HepG2 (cell line): ENCODE measurements at regions not wholly inside any gene's neighbourhood (a gene's known extent, or its start where the extent isn't known, plus 50 kb on each side); places are given as distances from the start of the nearest gene placed in this dataset.
A peak's percentile ranks its signal among the peaks of the same experiment; 100 is the strongest.

Source experiments
- ARID5B ChIP-seq: IDR thresholded peaks from 2 replicates; pipeline ENCODE4 v1.4.0; 2020; ENCODE audit warnings: mild to moderate bottlenecking, missing genetic modification reagents
- BRD4 ChIP-seq: sonication (generic); formaldehyde crosslinking; IDR thresholded peaks from 2 replicates; pipeline ENCODE4 v1.4.0; 2020; ENCODE audit warnings: missing genetic modification reagents
- EHMT2 ChIP-seq: fragments of 200-600 bp; sonication (generic); IDR thresholded peaks from 2 replicates; pipeline ENCODE4 v1.7.0; 2017; ENCODE audit warnings: antibody characterized with exemption, low read depth, low read length, borderline replicate concordance
- GABPA ChIP-seq, 2 experiments: IDR thresholded peaks; 2 replicates each; pipeline ENCODE4 v1.6.1; 2011 to 2016; ENCODE audit warnings: low read depth in 2 of 2, low read length in 1 of 2, missing biosample characterization in 1 of 2, missing genetic modification characterization in 1 of 2
- NFYC ChIP-seq: IDR thresholded peaks from 2 replicates; pipeline ENCODE4 v1.6.1; 2016; ENCODE audit warnings: missing genetic modification reagents, missing compliant biosample characterization
- POGZ ChIP-seq: sonication (generic); formaldehyde crosslinking; IDR thresholded peaks from 2 replicates; pipeline ENCODE4 v1.4.0; 2020; ENCODE audit warnings: mild to moderate bottlenecking, missing genetic modification reagents
- YEATS2 ChIP-seq: sonication (generic); formaldehyde crosslinking; IDR thresholded peaks from 2 replicates; pipeline ENCODE4 v1.4.0; 2020; ENCODE audit warnings: missing genetic modification reagents, borderline replicate concordance
- ZMYM4 ChIP-seq: sonication (generic); formaldehyde crosslinking; IDR thresholded peaks from 2 replicates; pipeline ENCODE4 v1.8.1; 2023; ENCODE audit warnings: mild to moderate bottlenecking, missing genetic modification reagents
- ZNF772 ChIP-seq: sonication (generic); formaldehyde crosslinking; IDR thresholded peaks from 2 replicates; pipeline ENCODE4 v1.5.0; 2020; ENCODE audit warnings: mild to moderate bottlenecking, missing genetic modification reagents
- TF ChIP-seq, protein P1 (sequence below): sonication (generic); formaldehyde crosslinking; IDR thresholded peaks from 2 replicates; pipeline ENCODE4 v1.9.0; 2022; ENCODE audit warnings: missing genetic modification reagents, mild to moderate bottlenecking, borderline replicate concordance
- TF ChIP-seq, protein P2 (sequence below): sonication (generic); formaldehyde crosslinking; IDR thresholded peaks from 2 replicates; pipeline ENCODE4 v1.4.0; 2020; ENCODE audit warnings: mild to moderate bottlenecking, missing genetic modification reagents, borderline replicate concordance
- TF ChIP-seq, protein P3 (sequence below): sonication (generic); formaldehyde crosslinking; IDR thresholded peaks from 2 replicates; pipeline ENCODE4 v1.4.0; 2020; ENCODE audit warnings: missing genetic modification reagents, borderline replicate concordance
- TF ChIP-seq, protein P4 (sequence below), 2 experiments: fragments of 450-650 bp in 1 of 2; sonication (generic) in 1 of 2; formaldehyde crosslinking; IDR thresholded peaks; 2 replicates each; pipeline versions ENCODE4 v1.5.0 to v1.8.0; 2020 to 2022; ENCODE audit warnings: mild to moderate bottlenecking in 1 of 2, missing genetic modification reagents in 1 of 2

DNA sequence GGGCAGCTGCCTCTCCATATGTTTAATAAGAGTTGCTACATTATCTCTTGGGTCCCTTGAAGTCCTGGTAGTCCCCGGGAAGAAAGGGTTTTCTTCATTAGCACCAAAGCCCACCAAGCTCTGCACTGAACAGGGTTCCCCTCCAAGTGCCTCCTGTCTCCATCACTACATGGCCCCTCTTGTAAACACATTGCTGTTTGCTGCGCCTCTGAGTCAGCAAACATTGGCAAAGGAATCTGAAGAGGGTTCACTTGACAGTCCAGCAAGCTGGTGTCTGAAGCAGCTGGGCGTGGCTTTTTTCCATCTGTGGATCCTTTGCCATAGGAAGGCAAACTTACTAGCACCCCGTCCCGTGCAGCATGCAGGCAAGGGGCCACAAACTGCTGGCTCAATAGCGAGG, 82.8 kb downstream of the TEX51 start (continued):
- TF ChIP-seq, protein P1, sequence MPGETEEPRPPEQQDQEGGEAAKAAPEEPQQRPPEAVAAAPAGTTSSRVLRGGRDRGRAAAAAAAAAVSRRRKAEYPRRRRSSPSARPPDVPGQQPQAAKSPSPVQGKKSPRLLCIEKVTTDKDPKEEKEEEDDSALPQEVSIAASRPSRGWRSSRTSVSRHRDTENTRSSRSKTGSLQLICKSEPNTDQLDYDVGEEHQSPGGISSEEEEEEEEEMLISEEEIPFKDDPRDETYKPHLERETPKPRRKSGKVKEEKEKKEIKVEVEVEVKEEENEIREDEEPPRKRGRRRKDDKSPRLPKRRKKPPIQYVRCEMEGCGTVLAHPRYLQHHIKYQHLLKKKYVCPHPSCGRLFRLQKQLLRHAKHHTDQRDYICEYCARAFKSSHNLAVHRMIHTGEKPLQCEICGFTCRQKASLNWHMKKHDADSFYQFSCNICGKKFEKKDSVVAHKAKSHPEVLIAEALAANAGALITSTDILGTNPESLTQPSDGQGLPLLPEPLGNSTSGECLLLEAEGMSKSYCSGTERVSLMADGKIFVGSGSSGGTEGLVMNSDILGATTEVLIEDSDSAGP (CRISPR knock-in tag): no peak
- TF ChIP-seq, protein P2, sequence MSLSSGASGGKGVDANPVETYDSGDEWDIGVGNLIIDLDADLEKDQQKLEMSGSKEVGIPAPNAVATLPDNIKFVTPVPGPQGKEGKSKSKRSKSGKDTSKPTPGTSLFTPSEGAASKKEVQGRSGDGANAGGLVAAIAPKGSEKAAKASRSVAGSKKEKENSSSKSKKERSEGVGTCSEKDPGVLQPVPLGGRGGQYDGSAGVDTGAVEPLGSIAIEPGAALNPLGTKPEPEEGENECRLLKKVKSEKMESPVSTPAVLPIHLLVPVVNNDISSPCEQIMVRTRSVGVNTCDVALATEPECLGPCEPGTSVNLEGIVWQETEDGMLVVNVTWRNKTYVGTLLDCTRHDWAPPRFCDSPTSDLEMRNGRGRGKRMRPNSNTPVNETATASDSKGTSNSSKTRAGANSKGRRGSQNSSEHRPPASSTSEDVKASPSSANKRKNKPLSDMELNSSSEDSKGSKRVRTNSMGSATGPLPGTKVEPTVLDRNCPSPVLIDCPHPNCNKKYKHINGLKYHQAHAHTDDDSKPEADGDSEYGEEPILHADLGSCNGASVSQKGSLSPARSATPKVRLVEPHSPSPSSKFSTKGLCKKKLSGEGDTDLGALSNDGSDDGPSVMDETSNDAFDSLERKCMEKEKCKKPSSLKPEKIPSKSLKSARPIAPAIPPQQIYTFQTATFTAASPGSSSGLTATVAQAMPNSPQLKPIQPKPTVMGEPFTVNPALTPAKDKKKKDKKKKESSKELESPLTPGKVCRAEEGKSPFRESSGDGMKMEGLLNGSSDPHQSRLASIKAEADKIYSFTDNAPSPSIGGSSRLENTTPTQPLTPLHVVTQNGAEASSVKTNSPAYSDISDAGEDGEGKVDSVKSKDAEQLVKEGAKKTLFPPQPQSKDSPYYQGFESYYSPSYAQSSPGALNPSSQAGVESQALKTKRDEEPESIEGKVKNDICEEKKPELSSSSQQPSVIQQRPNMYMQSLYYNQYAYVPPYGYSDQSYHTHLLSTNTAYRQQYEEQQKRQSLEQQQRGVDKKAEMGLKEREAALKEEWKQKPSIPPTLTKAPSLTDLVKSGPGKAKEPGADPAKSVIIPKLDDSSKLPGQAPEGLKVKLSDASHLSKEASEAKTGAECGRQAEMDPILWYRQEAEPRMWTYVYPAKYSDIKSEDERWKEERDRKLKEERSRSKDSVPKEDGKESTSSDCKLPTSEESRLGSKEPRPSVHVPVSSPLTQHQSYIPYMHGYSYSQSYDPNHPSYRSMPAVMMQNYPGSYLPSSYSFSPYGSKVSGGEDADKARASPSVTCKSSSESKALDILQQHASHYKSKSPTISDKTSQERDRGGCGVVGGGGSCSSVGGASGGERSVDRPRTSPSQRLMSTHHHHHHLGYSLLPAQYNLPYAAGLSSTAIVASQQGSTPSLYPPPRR: 0 out of 2 replicates have a peak, but pooled peaks have one; percentile 54
- TF ChIP-seq YEATS2 (CRISPR knock-in tag): no peak
- TF ChIP-seq, protein P3, sequence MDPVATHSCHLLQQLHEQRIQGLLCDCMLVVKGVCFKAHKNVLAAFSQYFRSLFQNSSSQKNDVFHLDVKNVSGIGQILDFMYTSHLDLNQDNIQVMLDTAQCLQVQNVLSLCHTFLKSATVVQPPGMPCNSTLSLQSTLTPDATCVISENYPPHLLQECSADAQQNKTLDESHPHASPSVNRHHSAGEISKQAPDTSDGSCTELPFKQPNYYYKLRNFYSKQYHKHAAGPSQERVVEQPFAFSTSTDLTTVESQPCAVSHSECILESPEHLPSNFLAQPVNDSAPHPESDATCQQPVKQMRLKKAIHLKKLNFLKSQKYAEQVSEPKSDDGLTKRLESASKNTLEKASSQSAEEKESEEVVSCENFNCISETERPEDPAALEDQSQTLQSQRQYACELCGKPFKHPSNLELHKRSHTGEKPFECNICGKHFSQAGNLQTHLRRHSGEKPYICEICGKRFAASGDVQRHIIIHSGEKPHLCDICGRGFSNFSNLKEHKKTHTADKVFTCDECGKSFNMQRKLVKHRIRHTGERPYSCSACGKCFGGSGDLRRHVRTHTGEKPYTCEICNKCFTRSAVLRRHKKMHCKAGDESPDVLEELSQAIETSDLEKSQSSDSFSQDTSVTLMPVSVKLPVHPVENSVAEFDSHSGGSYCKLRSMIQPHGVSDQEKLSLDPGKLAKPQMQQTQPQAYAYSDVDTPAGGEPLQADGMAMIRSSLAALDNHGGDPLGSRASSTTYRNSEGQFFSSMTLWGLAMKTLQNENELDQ (CRISPR knock-in tag): no peak
- no peak for TF ChIP-seq NFYC
- TF ChIP-seq EHMT2: no peak
- TF ChIP-seq ZMYM4 (CRISPR knock-in tag): 0 out of 2 replicates have a peak, but pooled peaks have one; percentile 31
- TF ChIP-seq ARID5B (CRISPR knock-in tag): peak; percentile 68
- TF ChIP-seq, protein P4, sequence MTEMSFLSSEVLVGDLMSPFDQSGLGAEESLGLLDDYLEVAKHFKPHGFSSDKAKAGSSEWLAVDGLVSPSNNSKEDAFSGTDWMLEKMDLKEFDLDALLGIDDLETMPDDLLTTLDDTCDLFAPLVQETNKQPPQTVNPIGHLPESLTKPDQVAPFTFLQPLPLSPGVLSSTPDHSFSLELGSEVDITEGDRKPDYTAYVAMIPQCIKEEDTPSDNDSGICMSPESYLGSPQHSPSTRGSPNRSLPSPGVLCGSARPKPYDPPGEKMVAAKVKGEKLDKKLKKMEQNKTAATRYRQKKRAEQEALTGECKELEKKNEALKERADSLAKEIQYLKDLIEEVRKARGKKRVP (CRISPR knock-in tag; IDR thresholded peaks at IDR 0.05): no peak
- TF ChIP-seq ZNF772 (CRISPR knock-in tag): no peak
- TF ChIP-seq GABPA (IDR thresholded peaks at IDR 0.05; ENCODE audit: low read depth, low read length): no peak
- peak; percentile 50; the same call in 1 of the 2 replicates for TF ChIP-seq GABPA (CRISPR knock-in tag; IDR thresholded peaks at IDR 0.05; ENCODE audit: low read depth)
- TF ChIP-seq BRD4 (CRISPR knock-in tag): no peak
- no peak for TF ChIP-seq POGZ (CRISPR knock-in tag)
